Thyroid gland (tissue), 4 donors: ENCODE measurements at regions not wholly inside any gene's neighbourhood (a gene's known extent, or its start where the extent isn't known, plus 50 kb on each side); places are given as distances from the start of the nearest gene placed in this dataset.
A peak's percentile ranks its signal among the peaks of the same experiment; 100 is the strongest.

Experiments used
- DNase-seq, 2 donors: peaks; one replicate each; pipeline ENCODE4 v3.0.0-alpha.2; 2019
- H3K27ac ChIP-seq, 3 donors: fragments of 200-600 bp; sonication (generic); 1 replicate in 2 of 3; 2 replicates in 1 of 3; pipeline ENCODE4 v1.5.1; 2016 to 2019; ENCODE audit warnings: mild to moderate bottlenecking in 1 of 3, moderate library complexity in 1 of 3
- H3K27me3 ChIP-seq: fragments of 200-600 bp; sonication (generic); one replicate; pipeline ENCODE4 v1.5.1; 2019
- H3K36me3 ChIP-seq, 2 donors: fragments of 200-600 bp; sonication (generic); one replicate each; pipeline ENCODE4 v1.5.1; 2016 to 2019
- H3K4me1 ChIP-seq, 2 donors: fragments of 200-600 bp; sonication (generic); one replicate each; pipeline ENCODE4 v1.5.1; 2017 to 2019
- H3K4me3 ChIP-seq, 3 donors: fragments of 200-600 bp; sonication (generic); replicated peaks in 1 of 3; 1 replicate in 2 of 3; 2 replicates in 1 of 3; pipeline ENCODE4 v1.5.1; 2016; ENCODE audit warnings: mild to moderate bottlenecking in 1 of 3
- H3K9me3 ChIP-seq: fragments of 200-600 bp; sonication (generic); one replicate; pipeline ENCODE4 v1.5.1; 2017
- CTCF ChIP-seq, 6 experiments: fragments of 200-600 bp in 3 of 6; fragments of 450-650 bp in 3 of 6; sonication (generic) in 3 of 6; IDR thresholded peaks; one replicate each; pipeline ENCODE4 v1.5.1; 2016 to 2019; ENCODE audit warnings: antibody characterized with exemption in 6 of 6, mild to moderate bottlenecking in 2 of 6, inconsistent platforms in 1 of 6, moderate library complexity in 1 of 6
- POLR2A ChIP-seq, 2 donors: fragments of 450-650 bp; IDR thresholded peaks; one replicate each; pipeline ENCODE4 v1.6.1; 2017; ENCODE audit warnings: antibody characterized with exemption in 2 of 2, mild to moderate bottlenecking in 2 of 2, moderate library complexity in 1 of 2
- WGBS, 2 donors: methylation state at CpG; one replicate each; pipeline ENCODE4 v1.1.5; 2017; 5-methylcytosine and 5-hydroxymethylcytosine counted together
- intact Hi-C: fragments of 100-400 bp; cut with DNase I; formaldehyde crosslinking; loops from one replicate; pipeline ENCODE4 v1.15.1; 2023

GRCh38 chr2:62286089-62286785 is 90.3 kb downstream of the B3GNT2 start:
- 93 to 94% methylated on average over 6 of the region's 6 CpGs for WGBS, 2 donors
- TF ChIP-seq CTCF (IDR thresholded peaks at IDR 0.05) (no peak), POLR2A (IDR thresholded peaks at IDR 0.05) (no peak)
- Histone ChIP-seq H3K36me3 (no peaks in the 10 kb centered on the region), H3K4me3 (no peak overlapping the region), H3K27ac (no peak overlapping the region), H3K27me3 (no peaks in the 10 kb centered on the region), H3K4me1 (peaks cover 0 to 18% of the 10 kb centered on the region in 2 donors), H3K9me3 (no peaks in the 10 kb centered on the region)
- intact Hi-C loops: no loop called here
- no peak for DNase-seq

DNA sequence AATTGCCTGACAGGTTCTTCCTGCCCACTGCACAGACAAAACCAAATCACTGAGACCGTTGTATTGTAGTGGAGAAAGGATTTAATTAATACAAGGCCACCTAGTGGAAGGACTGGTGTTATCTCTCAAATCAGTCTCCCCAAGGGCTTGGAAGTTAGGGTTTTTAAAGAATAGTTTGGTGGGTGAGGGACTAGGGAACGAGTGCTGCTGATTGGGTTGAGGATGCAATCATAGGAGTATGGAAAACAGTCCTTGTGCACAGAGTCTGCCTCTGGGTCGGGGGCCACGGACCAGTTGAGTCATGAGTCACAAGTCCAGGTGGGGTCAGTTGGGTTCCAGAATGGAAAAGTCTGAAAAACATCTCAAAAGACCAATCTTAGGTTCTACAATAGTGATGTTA is 89.1 kb downstream of the B3GNT2 start:
- H3K9me3 ChIP-seq: no peaks in the 10 kb centered on the region
- H3K4me1 ChIP-seq: peaks cover 0 to 17% of the 10 kb centered on the region in 2 donors
- H3K36me3 ChIP-seq: no peaks in the 10 kb centered on the region
- no peak for TF ChIP-seq CTCF (IDR thresholded peaks at IDR 0.05)
- TF ChIP-seq POLR2A (IDR thresholded peaks at IDR 0.05): no peak
- H3K27ac ChIP-seq: no peak overlapping the region
- H3K27me3 ChIP-seq: no peaks in the 10 kb centered on the region
- intact Hi-C loops: no loop called here
- no peak for DNase-seq
- H3K4me3 ChIP-seq: no peak overlapping the region
- 89 to 93% methylated on average over 4 of the region's 4 CpGs for WGBS, 2 donors

DNA sequence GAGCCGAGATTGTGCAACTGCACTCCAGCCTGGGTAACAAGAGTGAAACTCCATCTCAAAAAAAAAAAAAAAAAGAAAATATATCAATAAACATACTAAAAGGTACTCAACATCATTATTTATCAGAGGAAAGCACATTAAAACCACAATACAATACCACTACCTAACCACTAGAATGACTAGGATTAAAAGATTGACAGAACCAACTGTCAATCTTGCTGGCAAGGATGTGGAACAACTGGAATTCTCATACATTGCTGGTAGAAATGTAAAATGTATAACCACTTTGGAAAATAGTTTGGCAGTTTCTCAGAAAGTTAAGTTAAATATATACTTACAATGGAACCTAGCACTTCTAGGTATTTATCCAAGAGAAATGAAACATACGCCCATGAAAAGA is 88.6 kb downstream of the B3GNT2 start:
- intact Hi-C loops: no loop called here
- H3K4me3 ChIP-seq: no peak overlapping the region
- WGBS, 2 donors: 96 to 99% methylated on average over 2 of the region's 2 CpGs
- no peaks in the 10 kb centered on the region for H3K9me3 ChIP-seq
- no peaks in the 10 kb centered on the region for H3K36me3 ChIP-seq
- H3K27ac ChIP-seq: no peak overlapping the region
- no peaks in the 10 kb centered on the region for H3K27me3 ChIP-seq
- TF ChIP-seq CTCF (IDR thresholded peaks at IDR 0.05): no peak
- TF ChIP-seq POLR2A (IDR thresholded peaks at IDR 0.05): no peak
- peaks cover 0 to 17% of the 10 kb centered on the region in 2 donors for H3K4me1 ChIP-seq
- DNase-seq: no peak

DNA sequence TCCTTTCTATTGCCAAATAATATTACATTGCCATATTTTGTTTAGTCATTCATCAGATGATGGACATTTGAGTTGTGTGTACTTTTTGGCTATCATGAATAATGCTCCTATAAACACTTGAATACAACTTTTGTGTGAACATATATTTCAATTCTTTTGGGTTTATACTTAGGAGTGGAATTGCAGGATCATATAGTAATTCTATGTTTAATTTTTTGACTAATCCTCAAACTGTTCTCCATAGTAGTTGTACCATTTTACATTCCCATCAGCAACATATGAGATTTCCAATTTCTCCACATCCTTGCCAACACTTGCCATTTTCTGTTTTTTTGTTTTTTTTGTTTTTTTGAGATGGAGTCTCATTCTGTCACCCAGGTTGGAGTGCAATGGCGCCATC is 87.2 kb downstream of the B3GNT2 start:
- peaks cover 0 to 10% of the 10 kb centered on the region in 2 donors for H3K4me1 ChIP-seq
- no peaks in the 10 kb centered on the region for H3K9me3 ChIP-seq
- 94 to 100% methylated on average over 1 of the region's 1 CpG for WGBS, 2 donors
- H3K4me3 ChIP-seq: no peak overlapping the region
- intact Hi-C loops: no loop called here
- no peaks in the 10 kb centered on the region for H3K36me3 ChIP-seq
- H3K27me3 ChIP-seq: no peaks in the 10 kb centered on the region
- no peak overlapping the region for H3K27ac ChIP-seq
- TF ChIP-seq CTCF (IDR thresholded peaks at IDR 0.05): no peak
- no peak for TF ChIP-seq POLR2A (IDR thresholded peaks at IDR 0.05)
- no peak for DNase-seq

DNA sequence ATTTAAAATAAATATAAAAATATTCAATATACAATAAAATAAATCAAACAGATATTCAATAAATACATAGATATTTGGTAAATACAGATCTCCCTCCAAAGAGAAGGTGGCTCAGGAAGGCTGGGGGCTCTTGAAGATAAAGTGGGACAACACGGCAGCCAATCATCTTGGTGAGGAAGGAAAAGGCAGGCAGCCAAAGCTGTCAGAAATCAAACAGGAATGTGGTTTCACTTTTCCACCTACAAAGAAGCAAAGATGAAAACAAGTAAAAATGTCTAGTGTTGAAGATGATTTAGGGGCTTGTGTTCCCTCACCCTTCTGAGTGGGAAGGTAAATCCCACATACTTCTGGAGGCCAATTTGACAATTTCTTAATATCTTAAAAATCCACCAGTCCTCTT is 85.7 kb downstream of the B3GNT2 start:
- peak; percentile 39 to 47 for DNase-seq
- no peaks in the 10 kb centered on the region for H3K27me3 ChIP-seq
- H3K9me3 ChIP-seq: no peaks in the 10 kb centered on the region
- no peaks in the 10 kb centered on the region for H3K36me3 ChIP-seq
- no peak overlapping the region for H3K27ac ChIP-seq
- no peak for TF ChIP-seq POLR2A (IDR thresholded peaks at IDR 0.05)
- no peak for TF ChIP-seq CTCF (IDR thresholded peaks at IDR 0.05)
- intact Hi-C loops: no loop called here
- H3K4me3 ChIP-seq: no peak overlapping the region
- peaks cover 0 to 6% of the 10 kb centered on the region in 2 donors for H3K4me1 ChIP-seq
- 9 to 10% methylated on average over 1 of the region's 1 CpG for WGBS, 2 donors
